HS-27A (cell line): ENCODE measurements at regions not wholly inside any gene's neighbourhood (a gene's known extent, or its start where the extent isn't known, plus 50 kb on each side); places are given as distances from the start of the nearest gene placed in this dataset.

Experiments
- DNase-seq: peaks from one replicate; pipeline ENCODE4 v3.0.0-alpha.2; 2012; ENCODE audit warnings: low read depth, missing footprints

GRCh38 chr11:127598476-127598875 lies 597.9 kb upstream of the KIRREL3 start:
- no peak for DNase-seq

- DNase-seq, result no peak
Measured at GRCh38 chr11:127596433-127596832, 595.9 kb upstream of the KIRREL3 start.

GRCh38 chr11:127592371-127592770 lies 591.8 kb upstream of the KIRREL3 start:
- DNase-seq, result no peak

- DNase-seq, result no peak
Measured at GRCh38 chr11:127590314-127590713, 589.7 kb upstream of the KIRREL3 start.

GRCh38 chr11:127588431-127588830 lies 587.9 kb upstream of the KIRREL3 start:
- no peak for DNase-seq

GRCh38 chr11:127587511-127587910 lies 586.9 kb upstream of the KIRREL3 start:
- no peak for DNase-seq

- no peak for DNase-seq
Measured at GRCh38 chr11:127576210-127576609, 575.6 kb upstream of the KIRREL3 start.

- no peak for DNase-seq
Measured at GRCh38 chr11:127574478-127574877, 573.9 kb upstream of the KIRREL3 start.

GRCh38 chr11:127568891-127569290 lies 568.3 kb upstream of the KIRREL3 start:
- no peak for DNase-seq

GRCh38 chr11:127567237-127567932 lies 566.8 kb upstream of the KIRREL3 start:
- no peak for DNase-seq

- no peak for DNase-seq
Measured at GRCh38 chr11:127564810-127565209, 564.2 kb upstream of the KIRREL3 start.

GRCh38 chr11:127559978-127560377 lies 559.4 kb upstream of the KIRREL3 start:
- no peak for DNase-seq

- no peak for DNase-seq
Measured at GRCh38 chr11:127552446-127552845, 551.9 kb upstream of the KIRREL3 start.

GRCh38 chr11:127531167-127531566 lies 530.6 kb upstream of the KIRREL3 start:
- DNase-seq, result no peak

GRCh38 chr11:127528297-127528696 lies 527.7 kb upstream of the KIRREL3 start:
- DNase-seq, result no peak

GRCh38 chr11:127524618-127525017 lies 524.0 kb upstream of the KIRREL3 start:
- no peak for DNase-seq

GRCh38 chr11:127521413-127521812 lies 520.8 kb upstream of the KIRREL3 start:
- no peak for DNase-seq

GRCh38 chr11:127507851-127508250 lies 507.3 kb upstream of the KIRREL3 start:
- no peak for DNase-seq

- DNase-seq, result no peak
Measured at GRCh38 chr11:127506647-127507046, 506.1 kb upstream of the KIRREL3 start.

- DNase-seq, result no peak
Measured at GRCh38 chr11:127506126-127506525, 505.6 kb upstream of the KIRREL3 start.

- no peak for DNase-seq
Measured at GRCh38 chr11:127496165-127496564, 495.6 kb upstream of the KIRREL3 start.

- DNase-seq, result no peak
Measured at GRCh38 chr11:127493330-127494022, 492.9 kb upstream of the KIRREL3 start.

- DNase-seq, result no peak
Measured at GRCh38 chr11:127492029-127492428, 491.5 kb upstream of the KIRREL3 start.

GRCh38 chr11:127491589-127491988 lies 491.0 kb upstream of the KIRREL3 start:
- no peak for DNase-seq
